Astrocyte of the cerebellum (primary cell): ENCODE measurements at regions not wholly inside any gene's neighbourhood (a gene's known extent, or its start where the extent isn't known, plus 50 kb on each side); places are given as distances from the start of the nearest gene placed in this dataset.

Experiments
- DNase-seq: peaks from one replicate; pipeline ENCODE4 v3.0.0-alpha.2; 2011; ENCODE audit warnings: low read depth
- H3K4me3 ChIP-seq: 2 replicates; pipeline ENCODE4 v1.5.1; 2011; ENCODE audit warnings: mild to moderate bottlenecking, low read depth, low read length, moderate library complexity
- in situ Hi-C: cut with HindIII; loops from 2 replicates; pipeline ENCODE4 v1.10.0; 2017; ENCODE audit warnings: low sequenced_read_pairs
- TF ChIP-seq, protein P1 (sequence below): IDR thresholded peaks from 2 replicates; pipeline ENCODE4 v1.5.1; 2012; ENCODE audit warnings: low read length, low read depth, moderate library complexity, mild to moderate bottlenecking; ENCODE audit errors: missing control alignments

DNA sequence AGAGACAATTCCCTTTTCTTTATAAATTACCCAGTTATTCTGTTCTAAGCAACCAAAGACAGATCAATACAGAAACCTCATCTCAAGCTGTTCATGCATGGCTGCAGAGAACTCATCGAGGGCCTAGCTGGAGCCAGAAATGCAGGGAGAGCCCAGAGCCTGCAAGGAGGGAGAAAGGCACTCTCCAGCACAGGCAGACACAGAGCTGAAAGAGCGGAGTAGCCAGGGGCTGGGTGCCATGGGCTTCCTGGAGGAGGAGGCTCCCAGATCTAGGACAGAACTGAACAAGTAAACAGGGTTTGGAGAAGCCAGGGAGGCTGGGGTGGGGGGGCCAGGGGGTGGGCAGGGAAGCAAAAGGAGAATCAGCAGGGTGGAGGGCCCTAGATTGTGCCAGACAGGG is 144.2 kb upstream of the ZNF507 start:
- TF ChIP-seq, protein P1, sequence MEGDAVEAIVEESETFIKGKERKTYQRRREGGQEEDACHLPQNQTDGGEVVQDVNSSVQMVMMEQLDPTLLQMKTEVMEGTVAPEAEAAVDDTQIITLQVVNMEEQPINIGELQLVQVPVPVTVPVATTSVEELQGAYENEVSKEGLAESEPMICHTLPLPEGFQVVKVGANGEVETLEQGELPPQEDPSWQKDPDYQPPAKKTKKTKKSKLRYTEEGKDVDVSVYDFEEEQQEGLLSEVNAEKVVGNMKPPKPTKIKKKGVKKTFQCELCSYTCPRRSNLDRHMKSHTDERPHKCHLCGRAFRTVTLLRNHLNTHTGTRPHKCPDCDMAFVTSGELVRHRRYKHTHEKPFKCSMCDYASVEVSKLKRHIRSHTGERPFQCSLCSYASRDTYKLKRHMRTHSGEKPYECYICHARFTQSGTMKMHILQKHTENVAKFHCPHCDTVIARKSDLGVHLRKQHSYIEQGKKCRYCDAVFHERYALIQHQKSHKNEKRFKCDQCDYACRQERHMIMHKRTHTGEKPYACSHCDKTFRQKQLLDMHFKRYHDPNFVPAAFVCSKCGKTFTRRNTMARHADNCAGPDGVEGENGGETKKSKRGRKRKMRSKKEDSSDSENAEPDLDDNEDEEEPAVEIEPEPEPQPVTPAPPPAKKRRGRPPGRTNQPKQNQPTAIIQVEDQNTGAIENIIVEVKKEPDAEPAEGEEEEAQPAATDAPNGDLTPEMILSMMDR: no peak
- DNase-seq: no peak
- H3K4me3 ChIP-seq: no peak overlapping the region
- in situ Hi-C loops: no loop called here

DNA sequence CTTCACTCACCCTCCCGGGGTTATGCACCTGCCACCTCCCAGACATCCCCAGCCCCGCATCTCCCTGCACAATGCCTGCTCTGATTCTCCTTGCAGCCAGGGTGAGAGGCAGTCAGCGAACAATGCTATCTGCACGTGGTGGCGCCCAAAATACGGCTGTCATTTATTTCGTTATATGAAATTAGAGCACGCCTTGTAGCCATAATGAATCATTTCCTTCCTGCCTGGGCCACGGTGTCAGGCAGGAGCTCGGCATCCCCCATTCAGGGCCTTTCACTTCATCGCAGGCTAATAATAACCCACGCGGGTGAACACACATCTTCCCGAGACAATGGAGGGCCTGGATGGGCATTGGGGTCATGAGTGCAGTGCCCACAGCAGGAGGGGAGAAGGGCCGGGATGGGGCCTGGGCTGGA is 143.8 kb upstream of the ZNF507 start:
- DNase-seq: no peak
- in situ Hi-C loops: no loop called here

DNA sequence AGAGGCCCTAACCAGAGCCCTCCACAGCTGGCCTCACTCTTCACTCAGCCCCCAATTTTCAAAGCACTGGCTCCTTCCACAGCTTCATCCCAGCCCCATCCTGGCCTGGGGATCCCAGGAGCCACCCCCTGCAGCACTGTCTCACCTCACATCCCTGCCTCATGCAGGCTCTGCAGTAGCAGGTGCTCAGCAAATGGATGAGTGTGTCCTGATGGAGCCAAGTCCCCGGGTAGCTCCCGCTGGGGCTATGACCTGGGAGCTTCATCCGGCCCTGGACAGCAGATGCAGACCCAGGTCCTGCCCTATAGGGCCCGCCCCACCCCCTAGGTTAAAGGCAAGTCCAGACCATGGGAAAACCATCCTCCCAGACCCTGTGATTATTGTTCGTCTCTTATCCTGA is 143.2 kb upstream of the ZNF507 start:
- no peak overlapping the region for H3K4me3 ChIP-seq
- TF ChIP-seq, protein P1: no peak
- DNase-seq: no peak
- in situ Hi-C loops: no loop called here

More for the DNA sequence above, 143.8 kb upstream of the ZNF507 start:
- TF ChIP-seq, protein P1: no peak
- H3K4me3 ChIP-seq: no peak overlapping the region

DNA sequence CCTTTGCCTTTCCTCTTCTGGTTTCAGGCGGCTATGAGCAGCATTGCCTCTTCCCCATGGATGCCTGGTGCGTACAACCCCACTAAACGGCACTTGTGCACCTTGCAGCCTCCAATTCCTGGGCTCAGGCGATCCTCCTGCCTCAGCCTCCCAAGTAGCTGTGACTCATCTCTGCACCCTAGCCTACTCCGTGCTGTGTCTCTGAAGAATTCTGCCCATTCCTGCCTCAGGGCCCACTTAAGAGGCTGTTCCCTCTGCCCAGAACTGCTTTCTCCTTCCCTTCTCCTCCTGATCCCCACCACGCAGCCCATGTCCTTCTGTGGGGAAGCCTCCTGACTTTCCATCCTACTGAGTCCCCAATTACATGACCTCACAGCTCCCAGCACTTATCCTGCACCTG is 142.2 kb upstream of the ZNF507 start:
- in situ Hi-C loops: no loop called here
- H3K4me3 ChIP-seq: no peak overlapping the region
- no peak for DNase-seq
- TF ChIP-seq, protein P1: no peak

DNA sequence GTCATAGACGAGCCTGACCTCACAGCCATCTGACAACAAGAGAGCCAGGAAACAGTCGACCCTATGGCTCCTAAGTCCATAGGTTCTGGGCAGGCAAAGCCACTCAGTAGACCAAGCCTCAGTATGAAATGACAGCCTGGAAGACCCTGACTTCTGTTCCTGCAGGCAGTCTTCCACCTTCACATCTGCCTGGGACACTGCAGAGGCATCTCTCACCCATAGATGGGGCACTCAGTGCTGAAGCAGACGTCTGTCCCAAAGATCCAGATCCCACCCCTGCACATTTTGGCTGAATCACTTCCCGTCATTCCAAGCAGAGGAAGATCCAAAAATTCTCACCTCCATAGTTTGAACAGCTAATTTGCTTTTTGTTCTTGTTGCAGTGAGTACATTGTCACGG is 139.3 kb upstream of the ZNF507 start:
- in situ Hi-C loops: no loop called here
- TF ChIP-seq, protein P1: no peak
- H3K4me3 ChIP-seq: no peak overlapping the region
- DNase-seq: no peak

DNA sequence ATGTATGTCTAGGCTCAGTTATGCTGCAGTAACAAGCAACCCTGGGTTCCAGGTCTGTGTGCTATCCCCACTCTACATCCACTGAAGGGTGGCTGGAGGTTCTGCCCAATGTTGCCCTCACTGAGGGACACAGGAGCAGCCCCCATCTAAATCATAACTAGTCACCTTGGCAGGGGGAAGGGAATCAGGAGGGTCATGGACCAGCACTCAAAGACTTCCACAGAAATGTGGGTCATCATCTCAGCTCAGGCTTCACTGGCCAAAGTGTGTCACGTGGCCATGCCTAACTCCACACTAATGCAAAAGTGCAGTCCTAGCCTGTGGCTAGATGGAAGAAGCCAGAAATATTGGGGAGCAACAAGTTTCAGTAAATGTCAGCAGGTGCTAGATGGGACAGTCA is 137.3 kb upstream of the ZNF507 start:
- DNase-seq: no peak
- TF ChIP-seq, protein P1: no peak
- no peak overlapping the region for H3K4me3 ChIP-seq
- in situ Hi-C loops: no loop called here

DNA sequence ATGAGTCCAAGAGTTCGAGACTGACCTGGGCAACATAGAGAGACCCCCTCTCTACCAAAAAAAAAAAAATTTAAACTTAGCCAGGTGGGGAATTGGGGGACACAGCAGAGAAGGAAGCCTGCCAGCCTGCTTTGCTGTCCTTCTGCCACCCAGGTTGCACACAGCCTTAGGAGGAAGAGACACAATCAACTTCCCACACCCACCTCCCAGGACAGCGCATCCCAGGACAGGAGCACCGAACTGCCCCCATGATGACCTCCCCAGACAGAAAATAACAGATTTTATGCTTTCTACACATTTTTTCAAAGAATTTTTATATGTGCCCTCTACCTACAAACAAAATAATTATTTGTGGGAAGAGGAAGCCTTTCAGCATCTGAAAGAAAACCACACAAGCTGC is 126.0 kb upstream of the ZNF507 start:
- DNase-seq: no peak
- in situ Hi-C loops: no loop called here
- TF ChIP-seq, protein P1: no peak
- H3K4me3 ChIP-seq: no peak overlapping the region
